ENCODE measurements at regions not wholly inside any gene's neighbourhood (a gene's known extent, or its start where the extent isn't known, plus 50 kb on each side); places are given as distances from the start of the nearest gene placed in this dataset.
"Not testable (repeated sequence)": the region's sequence is repeated elsewhere in the genome, so short reads cannot be mapped to it uniquely, and the experiment has no call there.

DNA sequence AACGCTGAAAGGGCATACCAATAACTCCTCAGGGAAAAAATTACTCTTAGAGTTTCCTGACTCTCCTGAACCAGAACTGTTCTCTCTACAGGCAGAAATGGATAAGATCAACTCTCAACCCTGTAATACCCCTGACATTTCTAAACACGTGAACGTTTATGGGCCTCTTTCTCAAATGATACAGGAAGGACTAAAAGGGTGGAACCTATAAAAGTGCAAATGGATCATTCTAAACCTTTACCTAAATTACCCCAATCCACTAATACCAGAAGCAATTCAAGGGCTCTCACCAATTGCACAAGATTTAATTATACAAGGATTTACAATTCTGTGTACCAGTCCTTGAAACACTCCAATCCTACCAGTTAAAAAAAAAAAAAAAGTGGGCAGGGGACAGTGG lies 98.0 kb upstream of the FAM174B start:
- Histone ChIP-seq H3K9ac (ENCODE audit: low read length in 2 of 2) (no peak overlapping the region), H3K27me3 (ENCODE audit: control insufficient read depth in 1 of 2, insufficient read depth in 2 of 2, low read length in 2 of 2) (no peaks in the 10 kb centered on the region), H3K27ac (ENCODE audit: low read length) (no peak overlapping the region), H3K4me1 (ENCODE audit: control insufficient read depth, insufficient read depth, low read length) (no peaks in the 10 kb centered on the region), H3K9me3 (ENCODE audit: control insufficient read depth in 2 of 2, low read length in 2 of 2) (no peaks in the 10 kb centered on the region), H3K36me3 (ENCODE audit: control insufficient read depth in 2 of 2, insufficient read depth in 2 of 2, low read length in 2 of 2) (no peaks in the 10 kb centered on the region), H3K4me3 (ENCODE audit: low read length in 2 of 2) (no peak overlapping the region)

GRCh38 chr15:92763459-92763858 lies 107.9 kb upstream of the FAM174B start:
- Histone ChIP-seq H3K36me3 (ENCODE audit: control insufficient read depth in 2 of 2, insufficient read depth in 2 of 2, low read length in 2 of 2) (no peaks in the 10 kb centered on the region), H3K27ac (ENCODE audit: low read length) (no peak overlapping the region), H3K4me1 (ENCODE audit: control insufficient read depth, insufficient read depth, low read length) (no peaks in the 10 kb centered on the region), H3K27me3 (ENCODE audit: control insufficient read depth in 1 of 2, insufficient read depth in 2 of 2, low read length in 2 of 2) (no peaks in the 10 kb centered on the region), H3K4me3 (ENCODE audit: low read length in 2 of 2) (no peak overlapping the region), H3K9ac (ENCODE audit: low read length in 2 of 2) (no peak overlapping the region), H3K9me3 (ENCODE audit: control insufficient read depth in 2 of 2, low read length in 2 of 2) (no peaks in the 10 kb centered on the region)

- not testable (repeated sequence) for H3K27ac ChIP-seq (ENCODE audit: low read length); H3K27me3 ChIP-seq (ENCODE audit: control insufficient read depth in 1 of 2, insufficient read depth in 2 of 2, low read length in 2 of 2); H3K36me3 ChIP-seq (ENCODE audit: control insufficient read depth in 2 of 2, insufficient read depth in 2 of 2, low read length in 2 of 2); H3K4me1 ChIP-seq (ENCODE audit: control insufficient read depth, insufficient read depth, low read length); H3K9ac ChIP-seq (ENCODE audit: low read length in 2 of 2); H3K9me3 ChIP-seq (ENCODE audit: control insufficient read depth in 2 of 2, low read length in 2 of 2); H3K4me3 ChIP-seq (ENCODE audit: low read length in 2 of 2)
Observed at GRCh38 chr15:92768131-92768530, 112.6 kb upstream of the FAM174B start.

- H3K27ac ChIP-seq (ENCODE audit: low read length): no peak overlapping the region
Observed at GRCh38 chr15:92770641-92771040, 115.1 kb upstream of the FAM174B start.

DNA sequence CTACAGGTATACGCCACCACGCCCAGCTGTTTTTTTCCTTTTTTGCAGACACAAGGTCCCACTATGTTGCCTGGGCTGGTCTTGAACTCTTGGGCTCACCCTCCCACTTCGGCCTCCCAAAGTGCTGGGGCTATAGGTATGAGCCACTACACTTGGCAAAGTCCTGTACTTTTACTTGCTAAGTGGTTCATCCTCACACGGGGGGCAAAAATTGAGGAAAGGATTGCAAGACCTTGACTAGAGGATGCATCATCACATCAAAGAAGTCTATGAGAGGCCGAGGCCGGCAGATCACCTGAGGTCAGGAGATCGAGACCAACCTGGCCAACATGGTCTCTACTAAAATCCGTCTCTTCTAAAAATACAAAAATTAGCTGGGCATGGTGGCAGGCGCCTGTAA lies 116.5 kb upstream of the FAM174B start:
- no peak overlapping the region for H3K27ac ChIP-seq (ENCODE audit: low read length)
- H3K27me3 ChIP-seq (ENCODE audit: control insufficient read depth in 1 of 2, insufficient read depth in 2 of 2, low read length in 2 of 2): no peaks in the 10 kb centered on the region
- no peak overlapping the region for H3K9ac ChIP-seq (ENCODE audit: low read length in 2 of 2)
- no peaks in the 10 kb centered on the region for H3K36me3 ChIP-seq (ENCODE audit: control insufficient read depth in 2 of 2, insufficient read depth in 2 of 2, low read length in 2 of 2)
- H3K9me3 ChIP-seq (ENCODE audit: control insufficient read depth in 2 of 2, low read length in 2 of 2): no peaks in the 10 kb centered on the region
- H3K4me3 ChIP-seq (ENCODE audit: low read length in 2 of 2): no peak overlapping the region
- no peaks in the 10 kb centered on the region for H3K4me1 ChIP-seq (ENCODE audit: control insufficient read depth, insufficient read depth, low read length)

More at GRCh38 chr15:92770641-92771040, 115.1 kb upstream of the FAM174B start:
- Histone ChIP-seq H3K4me3 (ENCODE audit: low read length in 2 of 2) (no peak overlapping the region), H3K9ac (ENCODE audit: low read length in 2 of 2) (no peak overlapping the region), H3K4me1 (ENCODE audit: control insufficient read depth, insufficient read depth, low read length) (no peaks in the 10 kb centered on the region), H3K27me3 (ENCODE audit: control insufficient read depth in 1 of 2, insufficient read depth in 2 of 2, low read length in 2 of 2) (no peaks in the 10 kb centered on the region), H3K9me3 (ENCODE audit: control insufficient read depth in 2 of 2, low read length in 2 of 2) (no peaks in the 10 kb centered on the region), H3K36me3 (ENCODE audit: control insufficient read depth in 2 of 2, insufficient read depth in 2 of 2, low read length in 2 of 2) (no peaks in the 10 kb centered on the region)

DNA sequence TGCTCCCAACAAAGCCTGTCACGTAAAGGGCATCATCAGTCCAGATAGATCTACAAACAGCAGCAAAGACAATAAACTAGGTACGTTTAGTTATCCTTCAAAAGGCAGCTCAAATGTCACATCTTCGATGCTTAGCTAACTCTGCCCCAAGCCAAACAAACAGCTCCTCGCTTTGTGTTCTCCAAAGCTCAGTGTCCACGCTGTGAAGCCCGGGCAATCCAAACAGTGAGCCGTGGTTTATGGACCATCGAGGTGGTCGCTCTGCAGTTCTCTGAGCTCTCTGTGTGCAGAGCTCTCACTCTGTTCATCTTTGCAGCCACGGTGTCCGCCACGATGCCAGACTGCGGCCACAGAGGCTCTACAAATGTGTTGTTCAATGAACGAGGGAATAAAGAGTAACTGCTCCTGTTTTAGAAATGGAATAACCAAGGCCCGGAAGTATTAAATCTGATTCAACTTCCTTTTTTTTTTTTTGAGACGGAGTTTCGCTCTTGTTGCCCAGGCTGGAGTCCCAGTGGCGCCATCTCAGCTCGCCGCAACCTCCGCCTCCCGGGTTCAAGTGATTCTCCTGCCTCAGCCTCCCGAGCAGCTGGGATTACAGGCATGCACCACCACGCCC lies 117.2 kb upstream of the FAM174B start:
- H3K27ac ChIP-seq (ENCODE audit: low read length): no peak overlapping the region
- no peaks in the 10 kb centered on the region for H3K27me3 ChIP-seq (ENCODE audit: control insufficient read depth in 1 of 2, insufficient read depth in 2 of 2, low read length in 2 of 2)
- H3K36me3 ChIP-seq (ENCODE audit: control insufficient read depth in 2 of 2, insufficient read depth in 2 of 2, low read length in 2 of 2): no peaks in the 10 kb centered on the region
- no peaks in the 10 kb centered on the region for H3K4me1 ChIP-seq (ENCODE audit: control insufficient read depth, insufficient read depth, low read length)
- no peak overlapping the region for H3K4me3 ChIP-seq (ENCODE audit: low read length in 2 of 2)
- H3K9ac ChIP-seq (ENCODE audit: low read length in 2 of 2): no peak overlapping the region
- no peaks in the 10 kb centered on the region for H3K9me3 ChIP-seq (ENCODE audit: control insufficient read depth in 2 of 2, low read length in 2 of 2)

DNA sequence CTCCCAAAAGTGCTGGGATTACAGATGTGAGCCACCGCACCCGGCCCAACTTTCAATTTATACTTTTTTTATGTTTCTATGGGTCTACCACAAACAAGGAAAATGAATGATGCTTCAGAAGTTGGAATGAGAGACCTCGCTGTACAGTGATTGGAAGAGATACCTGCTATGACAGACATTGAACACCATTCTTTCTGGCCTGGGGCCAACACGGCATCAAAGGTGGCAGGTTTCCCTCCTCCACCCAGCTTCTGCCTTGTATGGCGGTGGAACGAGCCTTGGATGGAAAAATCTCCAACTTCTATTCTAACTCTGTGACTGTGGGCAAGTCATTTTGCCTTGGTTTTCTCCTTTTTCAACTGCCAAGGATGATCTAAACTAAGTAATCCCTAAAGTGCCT lies 117.8 kb upstream of the FAM174B start:
- no peak overlapping the region for H3K27ac ChIP-seq (ENCODE audit: low read length)
- no peaks in the 10 kb centered on the region for H3K4me1 ChIP-seq (ENCODE audit: control insufficient read depth, insufficient read depth, low read length)
- no peaks in the 10 kb centered on the region for H3K27me3 ChIP-seq (ENCODE audit: control insufficient read depth in 1 of 2, insufficient read depth in 2 of 2, low read length in 2 of 2)
- no peaks in the 10 kb centered on the region for H3K36me3 ChIP-seq (ENCODE audit: control insufficient read depth in 2 of 2, insufficient read depth in 2 of 2, low read length in 2 of 2)
- no peak overlapping the region for H3K4me3 ChIP-seq (ENCODE audit: low read length in 2 of 2)
- no peak overlapping the region for H3K9ac ChIP-seq (ENCODE audit: low read length in 2 of 2)
- no peaks in the 10 kb centered on the region for H3K9me3 ChIP-seq (ENCODE audit: control insufficient read depth in 2 of 2, low read length in 2 of 2)

DNA sequence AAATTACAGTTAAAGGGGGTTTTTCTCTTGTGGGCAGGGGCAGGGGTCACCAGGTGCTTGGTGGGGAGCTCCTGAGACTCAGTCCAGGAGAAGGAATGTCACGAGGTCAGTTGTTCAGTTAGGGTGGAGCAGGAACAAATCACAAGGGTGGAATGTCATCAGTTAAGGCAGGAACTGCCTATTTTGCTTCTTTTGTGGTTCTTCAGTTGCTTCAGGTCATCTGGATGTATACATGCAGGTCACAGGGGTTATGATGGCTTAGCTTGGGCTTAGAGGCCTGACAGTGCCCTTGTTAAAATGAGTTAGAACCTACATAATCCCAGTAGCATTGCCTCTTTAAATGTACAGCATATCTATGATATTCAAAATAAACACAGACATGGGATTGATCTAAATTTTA lies 120.2 kb upstream of the CHD2 start:
- Histone ChIP-seq H3K27ac (ENCODE audit: low read length) (no peak overlapping the region), H3K36me3 (ENCODE audit: control insufficient read depth in 2 of 2, insufficient read depth in 2 of 2, low read length in 2 of 2) (no peaks in the 10 kb centered on the region), H3K4me1 (ENCODE audit: control insufficient read depth, insufficient read depth, low read length) (no peaks in the 10 kb centered on the region), H3K27me3 (ENCODE audit: control insufficient read depth in 1 of 2, insufficient read depth in 2 of 2, low read length in 2 of 2) (no peaks in the 10 kb centered on the region), H3K4me3 (ENCODE audit: low read length in 2 of 2) (no peak overlapping the region), H3K9ac (ENCODE audit: low read length in 2 of 2) (no peak overlapping the region), H3K9me3 (ENCODE audit: control insufficient read depth in 2 of 2, low read length in 2 of 2) (no peaks in the 10 kb centered on the region)

DNA sequence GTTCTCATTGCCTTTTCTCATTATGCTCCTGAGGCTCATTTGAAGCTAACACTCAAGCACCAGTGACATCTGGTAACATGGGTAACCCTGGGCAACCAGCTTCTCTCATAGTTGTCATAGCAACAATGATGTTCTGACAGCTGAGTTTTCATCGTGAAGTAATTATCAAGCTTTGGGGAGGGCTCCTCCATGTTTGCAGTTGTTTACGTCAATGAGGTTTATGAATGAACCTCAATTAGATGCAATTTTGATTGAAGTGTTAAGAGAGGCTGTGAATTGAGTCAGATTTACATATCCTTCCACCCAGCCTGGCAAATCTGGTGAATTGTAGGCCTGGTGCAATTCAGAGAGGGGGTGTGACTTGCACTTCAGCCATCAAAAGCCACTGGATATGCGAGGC lies 119.3 kb upstream of the CHD2 start:
- Histone ChIP-seq H3K36me3 (ENCODE audit: control insufficient read depth in 2 of 2, insufficient read depth in 2 of 2, low read length in 2 of 2) (no peaks in the 10 kb centered on the region), H3K9me3 (ENCODE audit: control insufficient read depth in 2 of 2, low read length in 2 of 2) (no peaks in the 10 kb centered on the region), H3K9ac (ENCODE audit: low read length in 2 of 2) (no peak overlapping the region), H3K4me1 (ENCODE audit: control insufficient read depth, insufficient read depth, low read length) (no peaks in the 10 kb centered on the region), H3K27ac (ENCODE audit: low read length) (no peak overlapping the region), H3K27me3 (ENCODE audit: control insufficient read depth in 1 of 2, insufficient read depth in 2 of 2, low read length in 2 of 2) (no peaks in the 10 kb centered on the region), H3K4me3 (ENCODE audit: low read length in 2 of 2) (no peak overlapping the region)

DNA sequence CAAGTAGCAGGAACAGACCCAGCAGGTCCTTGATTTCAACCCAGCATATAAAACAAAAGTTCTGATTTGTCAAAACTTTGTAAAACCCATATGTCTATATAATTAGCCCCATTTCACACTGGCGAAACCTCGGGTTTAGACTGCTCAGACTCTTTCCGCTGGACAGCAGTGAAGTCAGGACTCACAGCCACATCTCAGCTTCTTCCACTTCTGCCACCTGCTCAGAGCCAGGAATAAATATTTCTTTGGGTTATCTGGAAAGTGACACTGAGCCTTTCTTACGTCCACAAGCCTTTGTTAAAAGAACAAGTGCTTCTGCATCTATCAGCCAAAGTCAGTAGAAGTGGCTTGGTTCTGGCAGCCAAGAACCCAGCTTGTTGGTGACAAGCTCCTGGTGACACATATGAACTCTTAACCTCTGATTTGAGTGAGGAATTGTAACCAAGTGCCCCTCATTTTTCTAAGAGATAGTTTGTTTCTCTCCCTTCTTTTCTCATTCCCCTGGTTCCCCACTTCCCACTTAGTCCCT lies 118.1 kb upstream of the CHD2 start:
- H3K27me3 ChIP-seq (ENCODE audit: control insufficient read depth in 1 of 2, insufficient read depth in 2 of 2, low read length in 2 of 2): no peaks in the 10 kb centered on the region
- no peaks in the 10 kb centered on the region for H3K36me3 ChIP-seq (ENCODE audit: control insufficient read depth in 2 of 2, insufficient read depth in 2 of 2, low read length in 2 of 2)
- no peaks in the 10 kb centered on the region for H3K9me3 ChIP-seq (ENCODE audit: control insufficient read depth in 2 of 2, low read length in 2 of 2)
- H3K27ac ChIP-seq (ENCODE audit: low read length): no peak overlapping the region
- no peak overlapping the region for H3K4me3 ChIP-seq (ENCODE audit: low read length in 2 of 2)
- H3K4me1 ChIP-seq (ENCODE audit: control insufficient read depth, insufficient read depth, low read length): no peaks in the 10 kb centered on the region
- H3K9ac ChIP-seq (ENCODE audit: low read length in 2 of 2): no peak overlapping the region

GRCh38 chr15:92787116-92787515 lies 113.0 kb upstream of the CHD2 start:
- Histone ChIP-seq H3K27ac (ENCODE audit: low read length) (no peak overlapping the region), H3K4me1 (ENCODE audit: control insufficient read depth, insufficient read depth, low read length) (no peaks in the 10 kb centered on the region), H3K27me3 (ENCODE audit: control insufficient read depth in 1 of 2, insufficient read depth in 2 of 2, low read length in 2 of 2) (no peaks in the 10 kb centered on the region), H3K9ac (ENCODE audit: low read length in 2 of 2) (no peak overlapping the region), H3K4me3 (ENCODE audit: low read length in 2 of 2) (no peak overlapping the region), H3K36me3 (ENCODE audit: control insufficient read depth in 2 of 2, insufficient read depth in 2 of 2, low read length in 2 of 2) (no peaks in the 10 kb centered on the region), H3K9me3 (ENCODE audit: control insufficient read depth in 2 of 2, low read length in 2 of 2) (no peaks in the 10 kb centered on the region)

Measured in stomach smooth muscle (tissue), 2 donors.